C4-2B (cell line): ENCODE measurements at regions not wholly inside any gene's neighbourhood (a gene's known extent, or its start where the extent isn't known, plus 50 kb on each side); places are given as distances from the start of the nearest gene placed in this dataset.

Experiments used
- H3K27ac ChIP-seq: fragments of 450-650 bp; 2 replicates; pipeline ENCODE4 v1.5.1; 2017
- ZFX ChIP-seq: fragments of 450-650 bp; IDR thresholded peaks from 2 replicates; pipeline ENCODE4 v1.6.1; 2017
- TF ChIP-seq, protein P1 (sequence below): fragments of 450-650 bp; conservative IDR thresholded peaks from 2 replicates; pipeline ENCODE4 v1.5.1; 2017; ENCODE audit warnings: mild to moderate bottlenecking

DNA sequence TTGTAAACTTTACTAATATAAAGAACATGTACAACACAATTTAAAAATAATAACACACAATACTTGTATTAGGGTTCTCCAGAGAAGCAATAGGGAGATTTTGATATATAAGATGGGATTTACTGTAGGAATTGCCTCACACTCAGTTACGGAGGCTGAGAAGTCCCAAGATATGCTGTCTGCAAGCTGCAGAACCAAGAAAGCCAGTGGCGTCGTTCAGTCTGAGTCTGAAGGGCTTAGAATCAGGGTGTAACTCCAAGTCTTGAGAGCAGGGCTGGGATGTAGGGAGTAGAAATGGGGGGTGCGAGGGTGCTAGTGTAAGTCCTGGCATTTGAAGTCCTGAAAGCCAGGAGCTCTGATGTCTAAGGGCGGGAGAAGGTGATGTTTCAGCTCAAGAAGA is 206.6 kb upstream of the HES1 start:
- no peak overlapping the region for H3K27ac ChIP-seq
- TF ChIP-seq, protein P1, sequence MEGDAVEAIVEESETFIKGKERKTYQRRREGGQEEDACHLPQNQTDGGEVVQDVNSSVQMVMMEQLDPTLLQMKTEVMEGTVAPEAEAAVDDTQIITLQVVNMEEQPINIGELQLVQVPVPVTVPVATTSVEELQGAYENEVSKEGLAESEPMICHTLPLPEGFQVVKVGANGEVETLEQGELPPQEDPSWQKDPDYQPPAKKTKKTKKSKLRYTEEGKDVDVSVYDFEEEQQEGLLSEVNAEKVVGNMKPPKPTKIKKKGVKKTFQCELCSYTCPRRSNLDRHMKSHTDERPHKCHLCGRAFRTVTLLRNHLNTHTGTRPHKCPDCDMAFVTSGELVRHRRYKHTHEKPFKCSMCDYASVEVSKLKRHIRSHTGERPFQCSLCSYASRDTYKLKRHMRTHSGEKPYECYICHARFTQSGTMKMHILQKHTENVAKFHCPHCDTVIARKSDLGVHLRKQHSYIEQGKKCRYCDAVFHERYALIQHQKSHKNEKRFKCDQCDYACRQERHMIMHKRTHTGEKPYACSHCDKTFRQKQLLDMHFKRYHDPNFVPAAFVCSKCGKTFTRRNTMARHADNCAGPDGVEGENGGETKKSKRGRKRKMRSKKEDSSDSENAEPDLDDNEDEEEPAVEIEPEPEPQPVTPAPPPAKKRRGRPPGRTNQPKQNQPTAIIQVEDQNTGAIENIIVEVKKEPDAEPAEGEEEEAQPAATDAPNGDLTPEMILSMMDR: no peak
- no peak for TF ChIP-seq ZFX

DNA sequence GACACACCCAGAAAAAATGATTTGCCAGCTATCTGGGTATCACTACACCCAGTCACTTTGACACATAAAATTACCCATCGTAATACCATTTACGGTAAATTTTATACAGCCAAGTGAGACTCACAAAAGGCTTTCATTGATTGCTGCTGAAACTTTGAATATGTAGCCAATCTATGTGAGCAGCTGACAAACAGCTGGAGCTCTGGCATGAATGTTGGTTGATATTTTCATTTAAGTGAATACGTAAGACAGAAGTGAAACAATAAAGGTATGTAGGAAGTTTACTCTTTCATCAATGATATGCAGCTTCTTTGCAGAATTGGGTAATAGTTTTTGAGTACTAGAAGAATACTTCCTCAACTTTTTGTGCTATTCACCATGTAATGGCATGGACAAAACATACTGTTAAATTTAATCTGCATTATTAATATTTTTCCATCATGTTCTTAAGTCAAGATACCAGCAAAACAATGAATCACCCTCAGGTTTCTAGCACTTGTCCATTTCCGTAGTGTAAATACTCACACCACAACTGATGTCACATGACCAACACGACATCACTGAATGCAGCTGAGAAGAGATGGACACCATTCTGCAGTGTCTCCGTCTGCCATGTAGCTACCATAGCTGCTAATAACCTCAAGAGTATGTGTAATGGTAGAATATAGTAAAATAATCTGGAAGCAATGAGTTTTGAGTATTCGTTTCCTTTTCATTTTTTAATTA is 205.9 kb upstream of the HES1 start:
- H3K27ac ChIP-seq: no peak overlapping the region
- TF ChIP-seq ZFX: no peak
- TF ChIP-seq, protein P1: no peak

DNA sequence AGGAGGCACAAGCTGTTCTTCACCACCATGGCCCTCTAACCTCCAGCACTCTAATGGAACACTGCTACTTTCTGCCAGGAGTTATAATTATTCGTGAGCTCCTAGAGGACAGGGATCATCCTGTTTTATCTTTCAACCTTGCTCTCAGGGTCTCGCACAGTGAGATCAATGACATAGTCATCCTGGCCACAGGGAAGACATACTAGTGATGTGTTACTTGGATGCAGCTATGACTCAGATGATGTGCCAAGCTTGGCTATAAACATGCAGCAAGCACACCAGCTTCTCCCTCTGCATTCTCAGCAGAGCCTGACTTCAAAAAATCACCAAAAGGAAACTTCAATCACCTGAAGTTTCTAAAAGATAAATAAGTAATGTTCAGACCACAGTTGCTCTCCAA is 203.8 kb upstream of the HES1 start:
- TF ChIP-seq ZFX: no peak
- TF ChIP-seq, protein P1: no peak

DNA sequence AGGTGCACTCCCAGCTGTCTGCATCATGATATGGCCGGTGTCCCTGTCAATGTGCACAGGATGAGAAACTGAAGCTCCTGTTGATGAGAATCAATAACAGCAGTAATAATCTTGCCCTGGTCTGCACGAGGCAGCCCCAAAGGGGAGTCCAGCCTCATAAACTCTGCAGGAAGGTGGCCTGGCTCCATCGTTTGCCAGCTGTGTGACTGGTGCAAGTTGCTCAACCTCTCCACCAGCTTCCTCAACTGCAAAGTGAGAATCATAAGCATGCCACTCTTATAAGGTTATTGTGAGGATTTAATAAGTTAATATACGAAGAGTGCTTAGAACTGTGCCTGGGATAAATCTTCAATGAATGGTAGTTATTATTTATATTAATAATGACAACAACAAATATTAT is 203.4 kb upstream of the HES1 start:
- TF ChIP-seq, protein P1: no peak
- no peak for TF ChIP-seq ZFX
- no peak overlapping the region for H3K27ac ChIP-seq

More for the DNA sequence above, 203.8 kb upstream of the HES1 start:
- no peak overlapping the region for H3K27ac ChIP-seq

DNA sequence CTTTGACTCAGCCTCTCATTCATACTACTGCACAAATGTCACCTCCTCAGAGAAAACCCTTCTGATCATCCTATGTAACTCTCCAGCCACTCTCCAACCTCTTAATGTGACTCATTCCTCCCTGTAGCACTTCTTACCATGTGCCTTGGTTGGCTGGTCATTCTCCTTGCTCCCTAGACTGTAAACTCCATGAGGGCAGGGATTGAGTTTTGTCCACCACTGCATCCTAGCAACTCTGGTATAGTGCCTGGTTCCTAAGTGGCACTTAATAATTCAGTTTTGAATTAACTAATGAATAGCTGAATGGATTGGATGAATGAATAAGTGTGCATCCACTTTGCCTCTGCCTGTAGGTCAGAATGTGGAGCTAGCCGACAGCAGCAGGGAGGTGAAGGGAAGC is 202.5 kb upstream of the HES1 start:
- H3K27ac ChIP-seq: no peak overlapping the region
- no peak for TF ChIP-seq ZFX
- TF ChIP-seq, protein P1: no peak

DNA sequence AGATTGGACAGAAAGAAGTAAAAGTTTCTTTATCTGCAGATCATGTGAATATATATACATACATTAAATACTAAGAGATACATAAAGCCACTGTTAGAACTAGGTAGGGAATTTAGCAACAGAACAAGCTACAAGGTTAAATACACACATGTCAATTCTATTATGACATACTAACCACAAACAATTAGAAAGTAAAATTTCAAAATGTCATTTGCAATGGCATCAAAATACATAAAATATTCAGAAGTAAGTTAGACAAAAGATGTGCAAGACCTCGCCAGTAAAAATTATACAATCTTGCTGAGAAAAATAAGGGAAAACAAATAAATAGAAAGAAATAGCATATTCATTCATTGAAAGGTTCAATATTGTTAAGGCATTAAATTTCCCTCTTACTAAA is 200.0 kb upstream of the HES1 start:
- no peak for TF ChIP-seq ZFX
- TF ChIP-seq, protein P1: no peak
- H3K27ac ChIP-seq: no peak overlapping the region

DNA sequence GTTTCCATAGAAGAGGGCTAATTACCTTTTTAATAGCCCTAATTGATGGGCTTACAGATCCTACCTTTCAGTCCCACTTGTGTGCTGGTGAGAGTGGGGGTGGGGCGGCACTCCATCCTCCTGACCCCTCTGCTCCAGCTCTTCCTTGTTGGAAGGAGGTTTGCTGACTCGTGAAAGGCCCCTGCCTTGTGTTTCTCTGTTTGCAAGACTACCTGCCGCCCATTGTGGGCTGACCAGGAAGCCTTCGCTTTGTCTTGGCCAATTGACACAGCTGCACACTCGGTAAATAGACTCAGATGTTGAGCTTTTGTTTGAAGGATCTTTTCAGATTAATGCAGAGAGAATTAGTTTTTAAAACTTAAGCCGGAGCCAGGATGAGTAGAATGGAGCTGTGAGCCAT is 197.3 kb upstream of the HES1 start:
- TF ChIP-seq, protein P1: no peak
- TF ChIP-seq ZFX: no peak
- H3K27ac ChIP-seq: no peak overlapping the region
